GM23248 (cell line): ENCODE measurements at regions not wholly inside any gene's neighbourhood (a gene's known extent, or its start where the extent isn't known, plus 50 kb on each side); places are given as distances from the start of the nearest gene placed in this dataset.

Source experiments
- EZH2 ChIP-seq: fragments of 200-600 bp; sonication (generic); IDR thresholded peaks from 2 replicates; pipeline ENCODE4 v1.6.1; 2018; ENCODE audit warnings: antibody characterized with exemption, mild to moderate bottlenecking; ENCODE audit not compliant: insufficient read depth, poor library complexity, severe bottlenecking
- EZH2phosphoT487 ChIP-seq: fragments of 200-600 bp; sonication (generic); IDR thresholded peaks from 2 replicates; pipeline ENCODE4 v1.6.1; 2018; ENCODE audit warnings: antibody characterized with exemption, moderate library complexity, mild to moderate bottlenecking, low read depth; ENCODE audit not compliant: insufficient read depth

GRCh38 chr5:39478863-39479262, 54.1 kb upstream of the DAB2 start:
- TF ChIP-seq EZH2 (no peak), EZH2phosphoT487 (no peak)
